ENCODE measurements at regions not wholly inside any gene's neighbourhood (a gene's known extent, or its start where the extent isn't known, plus 50 kb on each side); places are given as distances from the start of the nearest gene placed in this dataset.

GRCh38 chr6:40340196-40340595, 247.0 kb downstream of the LRFN2 start:
- TF ChIP-seq, protein P1, sequence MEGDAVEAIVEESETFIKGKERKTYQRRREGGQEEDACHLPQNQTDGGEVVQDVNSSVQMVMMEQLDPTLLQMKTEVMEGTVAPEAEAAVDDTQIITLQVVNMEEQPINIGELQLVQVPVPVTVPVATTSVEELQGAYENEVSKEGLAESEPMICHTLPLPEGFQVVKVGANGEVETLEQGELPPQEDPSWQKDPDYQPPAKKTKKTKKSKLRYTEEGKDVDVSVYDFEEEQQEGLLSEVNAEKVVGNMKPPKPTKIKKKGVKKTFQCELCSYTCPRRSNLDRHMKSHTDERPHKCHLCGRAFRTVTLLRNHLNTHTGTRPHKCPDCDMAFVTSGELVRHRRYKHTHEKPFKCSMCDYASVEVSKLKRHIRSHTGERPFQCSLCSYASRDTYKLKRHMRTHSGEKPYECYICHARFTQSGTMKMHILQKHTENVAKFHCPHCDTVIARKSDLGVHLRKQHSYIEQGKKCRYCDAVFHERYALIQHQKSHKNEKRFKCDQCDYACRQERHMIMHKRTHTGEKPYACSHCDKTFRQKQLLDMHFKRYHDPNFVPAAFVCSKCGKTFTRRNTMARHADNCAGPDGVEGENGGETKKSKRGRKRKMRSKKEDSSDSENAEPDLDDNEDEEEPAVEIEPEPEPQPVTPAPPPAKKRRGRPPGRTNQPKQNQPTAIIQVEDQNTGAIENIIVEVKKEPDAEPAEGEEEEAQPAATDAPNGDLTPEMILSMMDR (conservative IDR thresholded peaks at IDR 0.05), result no peak
- TF ChIP-seq EZH2 (IDR thresholded peaks at IDR 0.05; ENCODE audit: low read depth), result no peak
